Neural cell (in vitro differentiated cells): ENCODE measurements at regions not wholly inside any gene's neighbourhood (a gene's known extent, or its start where the extent isn't known, plus 50 kb on each side); places are given as distances from the start of the nearest gene placed in this dataset.

Experiments
- EZH2 ChIP-seq: fragments of 200-600, 300-800 bp; shearing (Covaris generic), sonication (generic); IDR thresholded peaks from 2 replicates; pipeline ENCODE4 v1.6.1; 2014; ENCODE audit warnings: antibody characterized with exemption, low read length, borderline replicate concordance, mild to moderate bottlenecking; ENCODE audit not compliant: insufficient read depth, poor library complexity, severe bottlenecking
- POLR2AphosphoS5 ChIP-seq: IDR thresholded peaks from 2 replicates; pipeline ENCODE4 v1.6.1; 2012
- TAF1 ChIP-seq: IDR thresholded peaks from 2 replicates; pipeline ENCODE4 v1.6.1; 2012; ENCODE audit warnings: low read depth
- TF ChIP-seq, protein P1 (sequence below): fragments of 450-650 bp; IDR thresholded peaks from 2 replicates; pipeline ENCODE4 v1.5.1; 2014; ENCODE audit warnings: antibody characterized with exemption, mild to moderate bottlenecking, moderate library complexity; ENCODE audit not compliant: poor library complexity, severe bottlenecking

DNA sequence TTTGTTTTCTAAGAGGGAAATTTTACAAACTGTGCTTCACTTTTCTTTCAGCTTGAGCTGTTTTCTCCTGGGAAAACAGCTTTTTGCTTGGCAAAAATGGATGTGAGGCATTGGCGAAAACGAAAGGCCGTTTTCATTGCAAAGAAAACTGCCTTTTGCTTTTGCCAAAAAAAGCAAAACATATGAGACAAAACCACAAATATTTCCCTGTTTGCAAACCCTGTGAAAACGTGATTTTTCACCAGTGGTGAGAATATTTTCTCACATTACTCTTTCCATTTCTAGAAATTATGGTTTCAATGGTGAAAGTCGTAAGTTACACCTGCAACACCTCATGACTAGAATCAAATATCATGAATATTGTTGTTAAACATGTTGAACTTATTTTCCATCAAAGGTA, 74.0 kb upstream of the ZBTB18 start:
- no peak for TF ChIP-seq POLR2AphosphoS5
- TF ChIP-seq, protein P1, sequence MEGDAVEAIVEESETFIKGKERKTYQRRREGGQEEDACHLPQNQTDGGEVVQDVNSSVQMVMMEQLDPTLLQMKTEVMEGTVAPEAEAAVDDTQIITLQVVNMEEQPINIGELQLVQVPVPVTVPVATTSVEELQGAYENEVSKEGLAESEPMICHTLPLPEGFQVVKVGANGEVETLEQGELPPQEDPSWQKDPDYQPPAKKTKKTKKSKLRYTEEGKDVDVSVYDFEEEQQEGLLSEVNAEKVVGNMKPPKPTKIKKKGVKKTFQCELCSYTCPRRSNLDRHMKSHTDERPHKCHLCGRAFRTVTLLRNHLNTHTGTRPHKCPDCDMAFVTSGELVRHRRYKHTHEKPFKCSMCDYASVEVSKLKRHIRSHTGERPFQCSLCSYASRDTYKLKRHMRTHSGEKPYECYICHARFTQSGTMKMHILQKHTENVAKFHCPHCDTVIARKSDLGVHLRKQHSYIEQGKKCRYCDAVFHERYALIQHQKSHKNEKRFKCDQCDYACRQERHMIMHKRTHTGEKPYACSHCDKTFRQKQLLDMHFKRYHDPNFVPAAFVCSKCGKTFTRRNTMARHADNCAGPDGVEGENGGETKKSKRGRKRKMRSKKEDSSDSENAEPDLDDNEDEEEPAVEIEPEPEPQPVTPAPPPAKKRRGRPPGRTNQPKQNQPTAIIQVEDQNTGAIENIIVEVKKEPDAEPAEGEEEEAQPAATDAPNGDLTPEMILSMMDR, result no peak
- TF ChIP-seq TAF1, result no peak
- TF ChIP-seq EZH2, result no peak
